Thyroid gland (tissue), 4 donors: ENCODE measurements at regions not wholly inside any gene's neighbourhood (a gene's known extent, or its start where the extent isn't known, plus 50 kb on each side); places are given as distances from the start of the nearest gene placed in this dataset.
A peak's percentile ranks its signal among the peaks of the same experiment; 100 is the strongest.

Experiments
- DNase-seq, 2 donors: peaks; one replicate each; pipeline ENCODE4 v3.0.0-alpha.2; 2019
- H3K27ac ChIP-seq, 3 donors: fragments of 200-600 bp; sonication (generic); 1 replicate in 2 of 3; 2 replicates in 1 of 3; pipeline ENCODE4 v1.5.1; 2016 to 2019; ENCODE audit warnings: mild to moderate bottlenecking in 1 of 3, moderate library complexity in 1 of 3
- H3K27me3 ChIP-seq: fragments of 200-600 bp; sonication (generic); one replicate; pipeline ENCODE4 v1.5.1; 2019
- H3K36me3 ChIP-seq, 2 donors: fragments of 200-600 bp; sonication (generic); one replicate each; pipeline ENCODE4 v1.5.1; 2016 to 2019
- H3K4me1 ChIP-seq, 2 donors: fragments of 200-600 bp; sonication (generic); one replicate each; pipeline ENCODE4 v1.5.1; 2017 to 2019
- H3K4me3 ChIP-seq, 3 donors: fragments of 200-600 bp; sonication (generic); replicated peaks in 1 of 3; 1 replicate in 2 of 3; 2 replicates in 1 of 3; pipeline ENCODE4 v1.5.1; 2016; ENCODE audit warnings: mild to moderate bottlenecking in 1 of 3
- H3K9me3 ChIP-seq: fragments of 200-600 bp; sonication (generic); one replicate; pipeline ENCODE4 v1.5.1; 2017
- POLR2A ChIP-seq, 2 donors: fragments of 450-650 bp; IDR thresholded peaks; one replicate each; pipeline ENCODE4 v1.6.1; 2017; ENCODE audit warnings: antibody characterized with exemption in 2 of 2, mild to moderate bottlenecking in 2 of 2, moderate library complexity in 1 of 2
- whole genome bisulfite sequencing, 2 donors: methylation state at CpG; one replicate each; pipeline ENCODE4 v1.1.5; 2017; 5-methylcytosine and 5-hydroxymethylcytosine counted together
- intact Hi-C: fragments of 100-400 bp; cut with DNase I; formaldehyde crosslinking; loops from one replicate; pipeline ENCODE4 v1.15.1; 2023
- TF ChIP-seq, protein P1 (sequence below), 6 experiments: fragments of 200-600 bp in 3 of 6; fragments of 450-650 bp in 3 of 6; sonication (generic) in 3 of 6; IDR thresholded peaks; one replicate each; pipeline ENCODE4 v1.5.1; 2016 to 2019; ENCODE audit warnings: antibody characterized with exemption in 6 of 6, mild to moderate bottlenecking in 2 of 6, inconsistent platforms in 1 of 6, moderate library complexity in 1 of 6

DNA sequence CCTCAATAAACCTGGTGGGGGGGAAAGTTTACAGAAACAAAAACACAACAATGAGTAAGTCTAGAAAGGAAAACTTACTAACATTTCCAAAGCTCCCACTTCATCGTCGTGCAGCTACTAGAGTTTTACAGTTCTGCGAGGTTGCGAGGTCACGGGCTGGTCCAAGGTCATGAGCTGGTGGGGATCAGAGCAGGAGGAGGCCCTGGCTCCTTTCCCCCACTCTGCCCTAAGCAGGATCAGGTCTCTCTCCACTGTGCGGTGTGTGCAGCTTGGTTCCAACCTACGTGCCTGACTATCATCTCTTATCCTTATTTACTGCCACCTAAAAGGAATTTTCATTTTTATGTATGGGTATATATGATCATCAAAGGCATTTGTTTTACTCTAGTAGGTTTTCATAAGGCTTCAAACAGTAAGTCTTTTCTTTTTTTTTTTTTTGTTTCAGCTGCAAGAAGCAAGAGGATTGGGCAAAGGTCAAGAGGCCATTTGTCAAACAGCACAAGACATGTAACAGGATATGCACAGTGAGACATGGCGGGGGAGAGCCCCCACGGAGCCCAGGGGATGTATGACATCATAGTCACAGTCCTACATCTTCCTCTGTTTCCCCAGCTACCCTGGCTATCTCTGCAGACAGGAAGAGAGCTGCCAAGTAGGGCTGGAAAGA is 76.6 kb upstream of the POMP start:
- Histone ChIP-seq H3K4me3 (no peak overlapping the region), H3K4me1 (peaks cover 10 to 30% of the 10 kb centered on the region in 2 donors), H3K36me3 (no peaks in the 10 kb centered on the region), H3K9me3 (no peaks in the 10 kb centered on the region), H3K27me3 (no peaks in the 10 kb centered on the region), H3K27ac (no peak overlapping the region)
- 81% methylated on average over 9 of the region's 9 CpGs for WGBS, 2 donors
- TF ChIP-seq, protein P1, sequence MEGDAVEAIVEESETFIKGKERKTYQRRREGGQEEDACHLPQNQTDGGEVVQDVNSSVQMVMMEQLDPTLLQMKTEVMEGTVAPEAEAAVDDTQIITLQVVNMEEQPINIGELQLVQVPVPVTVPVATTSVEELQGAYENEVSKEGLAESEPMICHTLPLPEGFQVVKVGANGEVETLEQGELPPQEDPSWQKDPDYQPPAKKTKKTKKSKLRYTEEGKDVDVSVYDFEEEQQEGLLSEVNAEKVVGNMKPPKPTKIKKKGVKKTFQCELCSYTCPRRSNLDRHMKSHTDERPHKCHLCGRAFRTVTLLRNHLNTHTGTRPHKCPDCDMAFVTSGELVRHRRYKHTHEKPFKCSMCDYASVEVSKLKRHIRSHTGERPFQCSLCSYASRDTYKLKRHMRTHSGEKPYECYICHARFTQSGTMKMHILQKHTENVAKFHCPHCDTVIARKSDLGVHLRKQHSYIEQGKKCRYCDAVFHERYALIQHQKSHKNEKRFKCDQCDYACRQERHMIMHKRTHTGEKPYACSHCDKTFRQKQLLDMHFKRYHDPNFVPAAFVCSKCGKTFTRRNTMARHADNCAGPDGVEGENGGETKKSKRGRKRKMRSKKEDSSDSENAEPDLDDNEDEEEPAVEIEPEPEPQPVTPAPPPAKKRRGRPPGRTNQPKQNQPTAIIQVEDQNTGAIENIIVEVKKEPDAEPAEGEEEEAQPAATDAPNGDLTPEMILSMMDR (IDR thresholded peaks at IDR 0.05): no peak
- TF ChIP-seq POLR2A (IDR thresholded peaks at IDR 0.05): no peak
- intact Hi-C loops: no loop called here
- DNase-seq: no peak

- no peak for DNase-seq
- intact Hi-C loops: no loop called here
- Histone ChIP-seq H3K4me3 (no peak overlapping the region), H3K27ac (peak overlapping the region in 1 of 3 donors; percentile 17), H3K9me3 (no peaks in the 10 kb centered on the region), H3K36me3 (no peaks in the 10 kb centered on the region), H3K27me3 (no peaks in the 10 kb centered on the region), H3K4me1 (peaks cover 10 to 30% of the 10 kb centered on the region in 2 donors)
- TF ChIP-seq, protein P1 (IDR thresholded peaks at IDR 0.05): no peak
- no peak for TF ChIP-seq POLR2A (IDR thresholded peaks at IDR 0.05)
- WGBS, 2 donors: 71 to 72% methylated on average over 2 of the region's 2 CpGs
These were observed 77.5 kb upstream of the POMP start for GRCh38 chr13:28581451-28581850.

DNA sequence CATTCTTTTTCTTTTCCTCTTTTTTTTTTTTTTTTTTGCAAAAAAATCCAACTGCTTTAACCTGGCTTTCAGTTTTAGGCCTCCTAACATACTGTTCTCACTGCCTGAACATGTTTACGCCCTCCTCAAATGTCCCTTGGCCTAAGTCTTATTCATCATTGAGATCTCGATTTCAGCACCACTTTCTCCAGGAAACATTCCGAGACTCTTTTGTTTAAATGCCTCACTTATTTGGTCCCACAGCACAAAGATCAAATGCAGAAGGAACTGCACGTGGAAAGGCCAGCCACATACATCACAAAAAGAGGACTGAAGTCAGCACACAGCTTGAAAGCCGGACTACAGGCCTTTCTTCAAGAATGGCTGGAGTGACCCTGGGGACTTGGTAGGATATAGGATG is 79.2 kb upstream of the POMP start:
- H3K4me1 ChIP-seq: peaks cover 10 to 30% of the 10 kb centered on the region in 2 donors
- intact Hi-C loops: no loop called here
- H3K9me3 ChIP-seq: no peaks in the 10 kb centered on the region
- 70% methylated on average over 5 of the region's 5 CpGs for WGBS, 2 donors
- no peaks in the 10 kb centered on the region for H3K27me3 ChIP-seq
- no peak for TF ChIP-seq POLR2A (IDR thresholded peaks at IDR 0.05)
- TF ChIP-seq, protein P1 (IDR thresholded peaks at IDR 0.05): no peak
- DNase-seq: no peak
- no peak overlapping the region for H3K4me3 ChIP-seq
- H3K27ac ChIP-seq: peak overlapping the region; percentile 49 to 75 (median 67)
- no peaks in the 10 kb centered on the region for H3K36me3 ChIP-seq

GRCh38 chr13:28579322-28579721 is 79.6 kb upstream of the POMP start:
- H3K4me1 ChIP-seq: peaks cover 10 to 30% of the 10 kb centered on the region in 2 donors
- TF ChIP-seq, protein P1 (IDR thresholded peaks at IDR 0.05): no peak
- no peak for TF ChIP-seq POLR2A (IDR thresholded peaks at IDR 0.05)
- 30 to 34% methylated on average over 7 of the region's 7 CpGs for WGBS, 2 donors
- H3K9me3 ChIP-seq: no peaks in the 10 kb centered on the region
- intact Hi-C loops: no loop called here
- no peak overlapping the region for H3K4me3 ChIP-seq
- H3K27me3 ChIP-seq: no peaks in the 10 kb centered on the region
- H3K27ac ChIP-seq: peak overlapping the region in 2 of 3 donors; percentile 49 to 75
- H3K36me3 ChIP-seq: no peaks in the 10 kb centered on the region
- peak; percentile 96 for DNase-seq

DNA sequence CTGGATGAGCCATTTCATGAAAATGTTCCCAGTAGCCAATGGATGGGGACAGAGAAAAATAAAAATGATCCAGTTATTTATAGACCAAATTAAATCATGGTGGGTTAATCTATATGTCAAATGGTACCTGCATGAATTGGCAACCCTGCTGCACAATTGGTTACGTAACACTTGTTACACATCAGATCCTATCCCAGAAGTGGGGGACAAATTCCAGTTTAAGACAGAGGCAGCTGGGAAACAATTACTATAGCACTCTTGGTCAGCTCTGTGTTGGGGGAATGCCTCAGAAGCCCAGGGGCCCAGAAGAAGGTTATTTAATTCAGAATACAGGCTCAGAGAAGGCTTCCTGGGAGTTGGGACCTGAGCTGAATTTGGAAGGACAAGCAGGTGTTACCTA is 81.1 kb upstream of the FLT1 start:
- no peak for DNase-seq
- intact Hi-C loops: no loop called here
- Histone ChIP-seq H3K4me3 (no peak overlapping the region), H3K9me3 (no peaks in the 10 kb centered on the region), H3K27me3 (no peaks in the 10 kb centered on the region), H3K36me3 (no peaks in the 10 kb centered on the region), H3K27ac (no peak overlapping the region), H3K4me1 (peaks cover 10 to 18% of the 10 kb centered on the region in 2 donors)
- TF ChIP-seq, protein P1 (IDR thresholded peaks at IDR 0.05): no peak
- TF ChIP-seq POLR2A (IDR thresholded peaks at IDR 0.05): no peak
- 90 to 93% methylated on average over 1 of the region's 1 CpG for WGBS, 2 donors
